ENCODE measurements at regions not wholly inside any gene's neighbourhood (a gene's known extent, or its start where the extent isn't known, plus 50 kb on each side); places are given as distances from the start of the nearest gene placed in this dataset.

DNA sequence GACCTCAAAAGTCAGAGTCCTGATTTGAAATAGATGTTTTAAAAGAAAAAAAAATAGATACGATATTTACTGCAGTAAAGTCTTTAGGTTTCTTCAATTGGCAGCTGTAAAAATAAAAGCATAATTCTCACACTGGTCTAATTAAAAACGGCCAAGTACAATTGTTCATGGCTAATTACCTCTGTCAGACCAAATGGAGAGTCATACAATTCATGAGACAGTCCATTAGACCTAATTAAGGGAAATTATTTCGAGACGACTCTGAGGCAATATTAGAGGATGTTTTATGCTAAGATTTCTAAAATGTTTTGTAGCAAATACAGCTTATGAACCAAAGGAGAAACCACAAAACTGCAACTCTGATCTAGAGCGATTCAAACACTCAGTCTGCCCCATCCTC, 131.3 kb downstream of the PHLDA1 start:
- TF ChIP-seq, protein P1, sequence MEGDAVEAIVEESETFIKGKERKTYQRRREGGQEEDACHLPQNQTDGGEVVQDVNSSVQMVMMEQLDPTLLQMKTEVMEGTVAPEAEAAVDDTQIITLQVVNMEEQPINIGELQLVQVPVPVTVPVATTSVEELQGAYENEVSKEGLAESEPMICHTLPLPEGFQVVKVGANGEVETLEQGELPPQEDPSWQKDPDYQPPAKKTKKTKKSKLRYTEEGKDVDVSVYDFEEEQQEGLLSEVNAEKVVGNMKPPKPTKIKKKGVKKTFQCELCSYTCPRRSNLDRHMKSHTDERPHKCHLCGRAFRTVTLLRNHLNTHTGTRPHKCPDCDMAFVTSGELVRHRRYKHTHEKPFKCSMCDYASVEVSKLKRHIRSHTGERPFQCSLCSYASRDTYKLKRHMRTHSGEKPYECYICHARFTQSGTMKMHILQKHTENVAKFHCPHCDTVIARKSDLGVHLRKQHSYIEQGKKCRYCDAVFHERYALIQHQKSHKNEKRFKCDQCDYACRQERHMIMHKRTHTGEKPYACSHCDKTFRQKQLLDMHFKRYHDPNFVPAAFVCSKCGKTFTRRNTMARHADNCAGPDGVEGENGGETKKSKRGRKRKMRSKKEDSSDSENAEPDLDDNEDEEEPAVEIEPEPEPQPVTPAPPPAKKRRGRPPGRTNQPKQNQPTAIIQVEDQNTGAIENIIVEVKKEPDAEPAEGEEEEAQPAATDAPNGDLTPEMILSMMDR (IDR thresholded peaks at IDR 0.05), result no peak
- no peak for TF ChIP-seq POLR2A (IDR thresholded peaks at IDR 0.05)

Measured in heart left ventricle (tissue), 13 donors.